Inferior parietal cortex (tissue), 1 donor: ENCODE measurements at regions not wholly inside any gene's neighbourhood (a gene's known extent, or its start where the extent isn't known, plus 50 kb on each side); places are given as distances from the start of the nearest gene placed in this dataset.
"Not testable (repeated sequence)": the region's sequence is repeated elsewhere in the genome, so short reads cannot be mapped to it uniquely, and the experiment has no call there.

Experiments used
- DNase-seq: peaks from one replicate; pipeline ENCODE4 v3.0.0-alpha.2; 2016; ENCODE audit errors: extremely low spot score

DNA sequence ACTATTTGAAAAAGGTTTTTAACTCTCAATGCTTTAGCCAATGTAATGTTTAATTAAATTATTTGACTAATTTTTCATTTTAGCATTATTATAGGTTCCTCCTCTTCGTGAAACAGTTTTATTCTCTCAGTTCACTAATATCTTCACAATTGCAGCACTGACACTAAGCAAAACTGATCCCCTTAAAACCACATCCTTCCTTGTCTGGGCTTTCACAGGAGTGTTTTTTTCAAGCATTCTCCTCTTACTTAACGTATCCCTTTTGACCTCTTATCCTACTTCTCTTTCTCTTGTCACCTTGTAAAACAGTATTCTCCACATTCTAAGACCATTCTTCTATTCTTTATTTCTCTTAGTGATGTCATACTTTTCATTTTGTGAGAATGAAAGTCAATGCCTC lies 112.8 kb downstream of the DSC3 start:
- DNase-seq: no peak

DNA sequence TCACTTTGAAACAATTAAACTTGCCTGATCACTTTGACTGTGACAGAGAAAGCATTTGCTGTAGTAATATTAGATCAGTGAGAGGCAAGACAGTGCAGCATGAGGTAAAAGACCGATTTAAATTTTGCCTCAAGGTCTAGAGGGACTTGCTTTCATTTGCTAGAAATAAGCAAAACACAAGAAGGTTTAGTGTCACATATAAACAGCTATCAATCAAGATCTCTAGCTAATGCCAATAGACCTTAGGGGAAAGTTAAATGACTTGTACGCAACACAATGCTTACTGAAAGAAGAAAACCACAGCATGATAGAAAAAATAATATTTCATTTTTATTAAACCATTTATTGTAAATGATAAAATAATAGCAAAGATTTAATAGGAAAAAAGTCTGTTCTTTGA lies 113.5 kb downstream of the DSC3 start:
- DNase-seq: no peak

DNA sequence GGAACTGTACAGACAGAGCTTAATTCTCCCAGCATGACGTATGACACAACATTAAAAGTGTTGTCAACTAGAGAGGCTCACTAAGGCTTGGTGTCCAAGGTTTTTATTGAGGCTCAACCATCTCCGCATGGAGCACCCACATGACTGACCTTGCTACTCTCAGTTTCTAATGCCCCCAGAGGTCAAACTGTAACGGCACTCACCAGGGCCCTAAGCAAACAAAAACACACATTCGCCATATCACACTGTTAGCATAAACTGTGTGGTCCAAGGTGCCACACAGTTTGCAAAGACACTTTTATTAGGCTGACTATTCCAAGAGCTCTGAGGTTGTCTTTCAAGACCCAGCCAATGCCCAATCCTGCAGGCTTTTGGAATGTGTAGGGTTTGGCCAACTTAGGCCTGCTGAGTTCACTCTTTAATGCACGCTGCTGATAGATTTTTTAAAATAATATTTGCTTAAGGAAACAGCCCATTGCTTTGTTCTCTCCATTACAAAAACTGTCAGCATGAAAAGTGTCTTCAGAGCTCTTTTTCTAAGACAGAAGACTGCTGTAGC lies 114.9 kb downstream of the DSC3 start:
- DNase-seq: no peak

- no peak for DNase-seq
These were observed 115.5 kb downstream of the DSC3 start for GRCh38 chr18:30927042-30927441.

DNA sequence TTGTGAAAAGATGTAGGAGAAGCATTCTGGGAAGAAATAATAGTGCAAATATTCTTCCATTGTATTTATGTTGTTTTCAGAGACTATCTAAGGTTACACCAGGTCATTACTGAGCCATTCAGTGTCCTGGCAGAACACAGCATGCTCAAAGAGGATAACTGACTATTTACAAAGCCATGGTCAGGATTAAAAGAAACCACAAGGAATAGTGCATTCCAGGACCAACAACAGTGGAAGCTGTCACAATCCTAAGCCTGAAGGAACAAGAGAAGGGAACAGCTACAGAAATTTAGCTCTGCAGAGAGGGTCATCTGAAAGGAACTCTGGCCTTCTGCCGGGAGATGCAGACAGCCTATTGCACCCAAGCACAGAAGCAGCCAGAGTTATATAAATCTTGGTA lies 116.7 kb downstream of the DSC3 start:
- no peak for DNase-seq

DNA sequence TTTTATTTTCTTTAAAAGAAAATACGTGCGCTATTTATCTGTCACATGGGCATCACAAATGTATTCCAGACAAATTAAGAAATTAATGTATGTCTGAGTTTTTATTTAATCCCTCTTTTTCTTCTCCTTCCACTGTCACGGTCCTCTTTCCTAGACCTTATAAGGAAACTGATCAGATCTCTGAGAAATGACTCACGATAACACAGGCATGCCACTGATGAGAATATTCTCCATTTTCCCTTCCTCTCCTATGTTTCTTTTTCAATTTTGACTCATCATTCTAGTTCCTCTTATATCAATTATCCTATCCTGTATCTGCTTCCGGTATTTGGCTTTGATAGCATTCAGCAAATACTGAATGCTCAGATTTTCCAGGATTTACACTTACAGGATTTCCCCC lies 121.8 kb downstream of the DSC3 start:
- no peak for DNase-seq

DNA sequence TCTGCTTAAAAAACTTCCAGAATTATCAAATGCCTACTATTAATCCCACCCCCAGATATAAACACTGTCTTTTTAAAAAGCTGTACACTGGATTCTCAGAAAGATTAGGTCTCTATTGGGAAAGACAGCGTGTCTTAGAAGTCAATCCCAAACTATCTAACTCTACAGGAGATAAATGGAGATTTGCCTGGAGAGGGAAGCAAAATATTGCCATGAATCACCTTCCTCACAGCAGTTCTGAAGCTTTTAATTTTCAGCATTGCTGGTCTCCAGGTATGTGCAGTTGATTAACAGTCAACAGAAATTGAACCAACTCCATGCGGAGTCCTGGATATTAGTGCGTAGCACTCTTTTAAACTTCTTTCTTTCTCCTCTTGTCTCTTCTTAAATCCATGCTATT lies 122.2 kb downstream of the DSC3 start:
- no peak for DNase-seq

DNA sequence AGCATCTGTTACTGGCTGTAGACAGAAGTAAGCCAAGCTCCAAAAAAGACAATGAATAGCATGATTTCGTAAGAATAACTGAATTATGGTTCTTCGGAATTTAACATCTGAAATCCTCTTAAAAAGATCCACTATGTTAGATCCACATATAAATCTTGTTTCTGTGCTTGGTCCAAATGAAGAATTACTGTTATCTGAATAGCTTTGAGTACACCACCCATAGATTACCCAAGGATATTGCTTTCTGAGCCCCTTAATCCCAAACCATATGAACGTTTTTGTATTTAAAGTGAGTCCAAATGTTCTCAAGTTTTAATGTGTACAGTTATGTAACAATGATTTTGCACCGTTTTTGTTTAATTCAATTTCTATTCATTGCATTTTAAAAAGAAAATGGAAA lies 124.9 kb downstream of the DSC3 start:
- no peak for DNase-seq

DNA sequence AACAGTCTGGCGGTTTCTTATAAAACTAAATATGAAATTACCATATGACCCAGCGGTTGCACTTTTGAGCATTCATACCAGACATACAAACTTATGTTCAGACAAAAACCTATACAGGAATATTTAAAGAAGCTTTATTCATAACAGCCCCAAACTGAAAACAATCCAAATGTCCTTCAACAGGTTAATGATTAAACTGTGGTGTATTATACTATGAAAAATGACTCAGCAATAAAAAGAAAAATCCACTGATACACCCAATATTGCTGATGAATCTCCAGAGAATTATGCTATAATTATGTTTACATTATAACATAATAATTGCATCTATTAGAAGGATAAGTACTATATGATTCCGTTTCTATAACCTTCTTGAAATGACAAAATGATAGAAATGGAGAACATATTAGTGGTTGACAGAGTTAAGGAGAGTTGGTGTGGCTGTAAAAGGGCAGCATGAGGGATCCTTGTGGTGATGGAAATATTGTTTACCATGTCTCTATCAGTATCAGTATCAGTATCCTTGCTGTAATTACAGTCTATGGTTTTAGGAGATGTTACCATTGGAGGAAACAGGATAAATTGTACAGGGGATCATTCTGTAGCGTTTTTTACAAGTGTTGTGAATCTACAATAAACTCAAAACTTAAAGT lies 127.1 kb downstream of the DSC3 start:
- no peak for DNase-seq

- no peak for DNase-seq
These were observed 134.2 kb downstream of the DSC3 start for GRCh38 chr18:30908381-30908780.

DNA sequence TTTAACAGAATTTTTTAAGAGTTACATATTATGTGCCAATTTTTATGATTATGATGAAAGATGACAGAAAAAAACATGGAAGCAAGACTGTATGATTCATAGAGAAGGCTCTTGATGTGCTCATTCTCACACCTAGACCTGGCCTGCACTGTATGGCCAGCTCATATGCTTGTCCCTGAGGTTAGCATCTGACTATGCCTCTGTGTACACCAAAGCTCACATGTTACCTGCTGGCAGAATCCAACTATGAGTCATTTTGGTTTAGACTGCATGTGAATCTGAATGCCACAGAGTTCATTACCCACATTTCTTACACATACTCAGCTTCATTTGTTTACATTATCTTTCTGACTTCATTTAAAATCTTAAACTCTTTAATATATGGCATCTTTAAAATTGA lies 139.0 kb downstream of the DSC3 start:
- DNase-seq: no peak

DNA sequence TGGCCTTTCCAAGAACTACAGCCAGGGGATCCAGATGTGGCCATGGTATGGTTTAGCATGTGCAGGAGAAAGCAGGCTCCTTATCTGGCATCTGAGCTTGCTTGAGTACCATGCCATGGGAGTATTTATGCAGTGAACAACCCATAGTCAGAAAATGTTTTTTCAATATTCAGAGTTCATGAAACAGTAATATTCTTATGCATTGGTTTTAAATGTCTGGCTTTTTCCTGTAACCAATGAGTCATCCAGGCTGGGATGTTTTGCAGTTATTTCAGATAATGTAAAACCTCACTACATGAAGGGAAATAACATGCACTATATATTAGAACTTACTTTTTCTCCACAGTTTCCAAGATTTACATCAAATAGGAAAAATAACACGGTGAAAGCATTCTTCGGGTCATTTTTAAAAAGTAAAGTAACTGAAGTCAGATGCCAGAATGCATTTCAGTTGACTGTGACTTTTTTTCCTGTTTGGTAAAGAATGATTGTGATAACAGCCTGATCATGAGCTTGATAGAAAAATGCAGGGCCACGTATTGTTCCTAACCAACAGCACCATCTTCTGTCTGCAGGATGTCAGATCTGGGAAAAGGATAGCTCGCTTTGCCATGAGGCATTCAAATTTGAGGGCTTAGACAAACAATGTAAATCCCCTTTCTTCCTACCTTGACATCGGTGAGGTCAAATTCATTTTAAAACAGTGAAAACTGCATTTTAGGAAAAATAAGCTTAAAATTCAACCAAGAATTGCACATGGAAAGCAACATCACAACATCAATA lies 152.8 kb downstream of the DSC3 start:
- DNase-seq: peak; percentile 79

DNA sequence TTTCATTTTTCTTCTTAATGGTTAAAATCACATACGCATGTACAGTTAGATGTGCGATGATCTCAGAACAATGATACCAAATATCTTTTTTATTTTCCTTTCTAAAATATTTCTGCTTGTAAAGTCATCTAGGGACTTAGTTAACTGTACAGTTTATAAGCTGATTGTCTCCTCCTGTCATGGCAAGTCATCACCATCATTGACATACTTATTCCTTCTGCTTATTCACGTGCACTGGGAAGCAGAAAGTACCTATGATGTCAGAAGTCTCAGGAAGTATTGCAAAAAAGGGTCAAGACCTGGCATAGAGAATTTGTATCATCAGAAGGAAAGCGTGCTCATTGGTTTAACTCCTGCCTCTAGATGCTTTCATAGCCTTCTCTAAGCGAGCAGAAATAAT lies 154.2 kb downstream of the DSC3 start:
- DNase-seq: no peak

GRCh38 chr18:30886998-30887397 lies 155.5 kb downstream of the DSC3 start:
- DNase-seq: no peak

- no peak for DNase-seq
These were observed 172.1 kb downstream of the DSC3 start for GRCh38 chr18:30870466-30870865.

DNA sequence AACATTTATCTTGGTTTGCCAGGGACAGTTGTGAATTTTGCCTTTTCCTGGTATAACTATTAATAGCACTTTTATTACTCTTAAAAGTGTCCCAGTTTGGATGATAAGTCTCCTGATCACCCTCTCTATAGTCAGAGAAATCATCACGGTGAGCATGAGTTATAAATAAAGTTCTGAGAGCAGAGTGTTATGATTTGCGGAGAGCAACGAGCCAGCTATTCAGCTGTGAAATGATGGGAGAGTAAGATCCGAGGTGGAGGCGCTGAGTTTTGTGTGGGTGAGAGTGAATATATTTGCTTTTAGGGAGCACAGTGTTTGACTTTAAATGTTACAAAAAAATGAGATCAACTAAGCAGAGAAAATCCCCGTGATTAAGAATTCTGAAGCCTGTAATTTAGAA lies 179.6 kb downstream of the DSC3 start:
- peak; percentile 21 for DNase-seq

- no peak for DNase-seq
These were observed 181.8 kb downstream of the DSC3 start for GRCh38 chr18:30860741-30861140.

- no peak for DNase-seq
These were observed 183.5 kb downstream of the DSC3 start for GRCh38 chr18:30859036-30859435.

DNA sequence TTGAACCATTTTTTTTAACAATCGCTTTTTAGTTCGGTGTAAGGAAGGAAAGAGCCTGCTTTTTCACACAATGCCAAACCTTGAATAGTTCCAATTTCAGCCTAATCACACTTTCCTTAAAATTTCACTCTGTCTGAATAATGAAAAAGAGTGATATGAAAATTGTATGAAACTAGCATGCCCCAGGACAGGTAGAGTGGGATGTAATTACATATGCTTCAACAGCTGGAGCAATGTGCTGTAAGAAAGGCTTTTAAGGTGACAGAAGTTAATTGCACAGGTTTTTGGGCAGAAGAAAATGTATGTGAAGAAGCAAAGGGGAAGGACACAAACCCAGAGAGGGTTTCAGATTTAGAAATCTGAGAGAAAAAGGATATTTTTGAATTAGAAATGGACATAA lies 184.0 kb downstream of the DSC3 start:
- DNase-seq: no peak

DNA sequence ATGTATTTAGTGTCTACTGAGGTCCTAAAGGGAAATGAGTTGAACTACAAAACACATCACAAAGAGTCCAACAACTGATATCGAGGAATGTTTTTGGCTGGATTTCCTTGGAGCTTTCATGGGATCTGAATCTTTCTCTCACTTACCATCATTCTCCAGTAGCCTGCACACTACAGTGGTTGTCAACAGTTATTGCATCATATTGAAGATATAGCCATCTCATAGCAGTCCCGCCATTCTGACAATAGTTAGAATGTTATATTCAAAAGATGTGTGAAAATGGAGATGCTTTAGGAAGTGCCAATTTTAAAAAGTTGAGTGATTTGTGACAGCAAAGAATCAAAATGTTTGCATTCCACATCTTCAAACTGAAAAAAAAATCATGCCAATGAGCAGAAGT lies 186.8 kb downstream of the DSC3 start:
- no peak for DNase-seq

GRCh38 chr18:30852980-30853379 lies 189.6 kb downstream of the DSC3 start:
- DNase-seq: no peak

DNA sequence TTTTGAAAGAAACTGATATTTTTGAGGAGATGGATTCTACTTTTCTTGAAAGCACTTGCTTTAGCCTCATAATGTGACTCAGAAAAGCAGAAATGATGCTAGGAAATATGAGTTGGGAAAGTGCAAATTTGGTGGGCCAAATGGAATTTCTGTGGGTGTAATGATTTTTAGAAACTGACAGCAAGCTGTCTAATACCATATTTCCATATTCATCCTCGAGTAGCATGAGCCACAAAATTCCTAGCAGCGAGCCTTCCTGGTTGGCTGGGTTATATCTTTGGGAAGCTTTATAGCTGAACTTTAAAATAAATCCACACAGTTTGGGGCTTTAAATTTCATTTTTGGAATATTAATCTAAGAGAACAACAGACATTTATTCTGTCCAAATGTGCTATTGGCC lies 190.0 kb downstream of the DSC3 start:
- DNase-seq: no peak

DNA sequence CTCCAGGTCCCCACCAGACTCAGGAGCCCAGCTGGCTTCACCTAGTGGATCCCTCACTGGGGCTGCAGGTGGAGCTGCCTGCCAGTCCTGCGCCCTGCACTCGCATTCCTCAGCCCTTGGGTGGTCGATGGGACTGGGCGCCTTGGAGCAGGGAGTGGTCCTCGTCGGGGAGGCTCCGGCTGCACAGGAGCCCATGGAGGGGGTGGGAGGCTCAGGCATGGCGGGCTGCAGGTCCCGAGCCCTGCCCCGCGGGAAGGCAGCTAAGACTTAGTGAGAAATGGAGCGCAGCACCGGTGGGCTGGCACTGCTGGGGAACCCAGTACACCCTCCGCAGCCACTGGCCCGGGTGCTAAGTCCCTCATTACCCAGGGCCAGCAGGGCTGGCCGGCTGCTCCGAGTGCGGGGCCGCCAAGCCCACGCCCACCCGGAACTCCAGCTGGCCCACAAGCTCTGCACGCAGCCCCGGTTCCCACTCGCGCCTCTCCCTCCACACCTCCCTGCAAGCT lies 203.4 kb downstream of the DSC3 start:
- DNase-seq: not testable (repeated sequence)
